ES-I3 (cell line): ENCODE measurements at regions not wholly inside any gene's neighbourhood (a gene's known extent, or its start where the extent isn't known, plus 50 kb on each side); places are given as distances from the start of the nearest gene placed in this dataset.

Source experiments
- H3K36me3 ChIP-seq: 2 replicates; pipeline ENCODE4 v1.6.1; 2013; ENCODE audit warnings: mild to moderate bottlenecking, low read length, control low read depth, moderate library complexity; ENCODE audit not compliant: insufficient read depth
- H3K4me1 ChIP-seq: 2 replicates; pipeline ENCODE4 v1.6.1; 2013; ENCODE audit warnings: mild to moderate bottlenecking, control low read depth, low read length; ENCODE audit not compliant: insufficient read depth
- H3K9ac ChIP-seq: 2 replicates; pipeline ENCODE4 v1.6.1; 2013; ENCODE audit warnings: low read depth, mild to moderate bottlenecking, low read length, moderate library complexity
- H3K9me3 ChIP-seq: 2 replicates; pipeline ENCODE4 v1.6.1; 2013; ENCODE audit warnings: mild to moderate bottlenecking, low read length, moderate library complexity; ENCODE audit not compliant: control insufficient read depth, insufficient read depth

DNA sequence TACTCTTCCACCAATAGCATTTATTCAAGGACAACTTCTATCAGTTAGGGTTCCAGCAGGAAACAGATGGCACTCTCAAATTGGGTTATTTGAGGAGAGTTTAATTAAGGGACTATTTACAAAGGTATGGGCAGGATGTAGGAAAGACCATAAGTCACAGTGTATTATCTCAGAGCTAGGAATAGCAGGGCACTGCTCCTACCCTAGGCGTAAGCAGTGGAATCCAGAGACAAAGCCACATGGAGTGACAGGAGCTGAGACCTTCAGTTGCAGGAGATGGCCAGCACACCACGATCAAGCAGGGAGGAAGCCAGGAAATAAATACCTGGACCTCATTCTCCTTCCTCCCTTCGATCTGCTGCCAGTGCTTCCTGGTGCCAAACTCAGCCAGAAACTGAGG is 274.9 kb upstream of the SLC30A5 start:
- H3K9ac ChIP-seq, result no peak overlapping the region
- H3K4me1 ChIP-seq, result peaks cover 19% of the 10 kb centered on the region
- no peaks in the 10 kb centered on the region for H3K36me3 ChIP-seq
- no peaks in the 10 kb centered on the region for H3K9me3 ChIP-seq

DNA sequence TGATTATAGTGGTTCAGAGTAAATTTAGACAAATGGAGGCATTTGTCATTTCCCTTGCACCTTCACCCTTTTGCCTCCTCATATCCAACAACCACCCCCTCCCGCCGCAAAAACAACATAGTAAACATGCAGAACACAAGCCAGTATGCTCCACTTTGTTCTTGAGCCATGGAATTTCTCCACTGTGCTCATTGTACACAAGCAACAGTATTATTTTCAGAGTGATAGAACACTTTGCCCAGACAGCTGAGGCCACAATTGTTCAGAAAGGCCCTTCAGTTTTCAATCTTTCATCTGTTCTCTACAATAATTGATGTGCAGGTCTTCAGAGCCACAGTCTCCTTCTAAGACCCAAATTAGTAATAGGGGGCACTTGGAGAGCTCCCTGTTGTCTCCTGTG is 272.8 kb upstream of the SLC30A5 start:
- peaks cover 17% of the 10 kb centered on the region for H3K4me1 ChIP-seq
- no peaks in the 10 kb centered on the region for H3K36me3 ChIP-seq
- no peak overlapping the region for H3K9ac ChIP-seq
- H3K9me3 ChIP-seq, result no peaks in the 10 kb centered on the region

DNA sequence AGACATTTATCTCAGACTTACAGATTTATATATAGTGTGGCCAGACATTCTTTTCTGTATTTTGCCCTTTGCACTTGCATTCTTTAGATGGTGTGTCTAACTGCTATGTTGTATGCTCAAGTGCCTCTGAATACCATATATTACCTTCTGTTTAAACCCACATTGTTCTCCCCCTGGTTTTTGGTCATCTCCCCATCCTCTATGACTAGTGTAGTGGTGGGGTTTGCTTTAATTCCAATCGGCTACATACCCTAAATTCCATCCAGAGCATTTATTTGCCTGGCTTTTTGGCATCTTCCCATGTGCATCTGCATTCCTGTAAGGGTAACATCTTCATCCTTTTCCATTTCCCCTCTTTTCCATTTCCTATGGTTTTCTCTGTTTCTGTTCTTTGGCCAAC is 271.0 kb upstream of the SLC30A5 start:
- Histone ChIP-seq H3K36me3 (no peaks in the 10 kb centered on the region), H3K4me1 (peaks cover 8% of the 10 kb centered on the region), H3K9me3 (no peaks in the 10 kb centered on the region), H3K9ac (no peak overlapping the region)

DNA sequence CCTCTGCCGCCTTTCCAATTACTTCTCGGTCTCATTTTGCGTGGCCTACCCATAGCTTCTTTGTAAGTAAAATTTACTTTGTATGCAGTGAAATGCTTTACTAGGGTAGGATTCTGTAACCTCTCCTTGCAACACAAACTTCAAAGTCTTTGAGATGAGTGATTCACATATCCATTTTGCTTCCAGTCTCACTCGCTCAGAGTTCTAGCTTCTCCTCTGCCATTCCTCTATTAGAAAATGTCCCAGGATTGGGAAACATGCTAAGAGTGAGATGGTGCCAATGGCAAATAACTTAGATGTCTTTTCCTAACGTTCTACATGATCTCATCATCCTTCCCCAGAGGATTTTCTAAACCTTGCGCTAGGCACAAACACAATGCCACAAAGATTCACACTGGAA is 270.5 kb upstream of the SLC30A5 start:
- Histone ChIP-seq H3K9me3 (no peaks in the 10 kb centered on the region), H3K4me1 (0 out of 2 replicates have a peak, but pooled peaks cover 4% of the 10 kb centered on the region), H3K36me3 (no peaks in the 10 kb centered on the region)

DNA sequence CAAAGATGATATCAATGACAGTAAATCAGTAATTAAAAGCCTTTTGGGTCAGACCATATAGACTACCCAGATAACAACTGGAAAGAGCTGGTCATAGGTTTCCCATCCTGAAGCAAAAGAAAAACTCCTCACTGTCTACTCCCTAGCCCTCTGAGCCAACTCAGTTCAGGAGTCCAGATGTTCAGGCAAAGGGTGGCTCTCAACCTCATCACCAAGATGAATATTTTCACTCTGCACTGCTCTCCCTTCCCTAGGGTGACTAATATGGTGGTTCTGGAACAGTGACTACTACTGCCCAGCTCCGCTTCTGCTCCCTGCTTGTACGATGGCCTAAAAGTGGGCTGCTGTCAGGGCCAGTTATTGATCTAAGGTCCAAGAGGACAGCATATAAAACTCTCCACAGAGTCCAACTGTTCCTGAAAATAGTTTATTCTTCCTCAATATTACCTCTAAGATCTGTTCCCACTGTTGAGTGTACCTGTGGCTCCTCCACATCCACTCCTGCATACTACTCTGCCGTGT is 263.4 kb upstream of the SLC30A5 start:
- Histone ChIP-seq H3K9ac (no peak overlapping the region), H3K4me1 (peaks cover 10% of the 10 kb centered on the region; the same call in 1 of the 2 replicates), H3K36me3 (no peaks in the 10 kb centered on the region), H3K9me3 (no peaks in the 10 kb centered on the region)

More for the DNA sequence above, 270.5 kb upstream of the SLC30A5 start:
- H3K9ac ChIP-seq, result no peak overlapping the region

DNA sequence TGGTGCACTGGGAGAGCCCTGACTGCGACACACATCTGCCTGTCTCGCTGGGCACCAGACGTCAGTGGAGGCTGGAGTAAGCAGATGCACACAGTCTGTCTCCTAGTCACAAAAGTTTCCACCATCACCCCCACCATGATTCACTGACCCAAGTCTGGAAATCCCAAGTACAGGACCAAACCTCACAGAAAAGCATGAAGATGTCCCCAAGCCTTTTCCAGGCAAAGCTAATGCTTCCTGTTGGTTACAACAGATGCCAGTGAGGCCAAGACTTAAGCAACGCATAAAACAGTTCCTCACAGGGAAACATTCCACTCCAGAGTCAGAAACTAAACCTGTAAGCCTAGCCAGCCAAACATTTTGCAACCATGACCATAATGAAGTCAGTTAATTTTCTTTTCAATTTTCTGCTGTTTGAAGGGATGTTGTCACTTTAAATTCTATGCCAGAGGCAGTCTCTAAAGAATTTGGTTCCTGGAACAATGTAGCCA is 259.3 kb upstream of the SLC30A5 start:
- no peaks in the 10 kb centered on the region for H3K9me3 ChIP-seq
- H3K36me3 ChIP-seq, result no peaks in the 10 kb centered on the region
- H3K4me1 ChIP-seq, result peaks cover 12% of the 10 kb centered on the region
- no peak overlapping the region for H3K9ac ChIP-seq

DNA sequence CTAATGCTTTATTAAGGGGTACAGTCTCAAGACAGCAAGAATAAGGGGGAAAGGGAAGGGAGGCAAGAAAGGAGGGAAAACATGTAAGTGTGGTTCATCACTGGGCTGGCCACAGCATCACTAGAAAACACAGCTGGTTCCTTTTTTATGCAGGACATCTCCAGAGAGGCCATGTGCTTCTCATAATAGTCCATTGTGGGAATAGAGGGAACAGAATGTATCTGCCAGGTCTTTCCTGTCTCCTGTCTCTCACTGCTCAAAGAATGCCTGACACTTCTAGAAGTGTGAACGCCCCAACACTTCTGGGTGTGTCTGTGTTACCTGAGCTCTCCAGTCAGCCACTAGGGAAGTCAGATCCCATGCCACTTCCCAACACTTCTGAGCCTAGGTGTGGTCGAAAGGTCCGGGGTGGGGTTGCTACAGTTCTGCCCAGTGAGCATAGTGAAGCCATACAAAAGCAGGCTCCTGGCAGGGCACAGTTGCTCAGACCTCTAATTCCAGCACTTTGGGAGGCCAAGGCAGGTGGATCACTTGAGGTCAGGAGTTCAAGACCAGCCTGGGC is 255.6 kb upstream of the SLC30A5 start:
- no peaks in the 10 kb centered on the region for H3K36me3 ChIP-seq
- peaks cover 12% of the 10 kb centered on the region for H3K4me1 ChIP-seq
- H3K9me3 ChIP-seq, result no peaks in the 10 kb centered on the region; the same call in 1 of the 2 replicates
- H3K9ac ChIP-seq, result no peak overlapping the region

DNA sequence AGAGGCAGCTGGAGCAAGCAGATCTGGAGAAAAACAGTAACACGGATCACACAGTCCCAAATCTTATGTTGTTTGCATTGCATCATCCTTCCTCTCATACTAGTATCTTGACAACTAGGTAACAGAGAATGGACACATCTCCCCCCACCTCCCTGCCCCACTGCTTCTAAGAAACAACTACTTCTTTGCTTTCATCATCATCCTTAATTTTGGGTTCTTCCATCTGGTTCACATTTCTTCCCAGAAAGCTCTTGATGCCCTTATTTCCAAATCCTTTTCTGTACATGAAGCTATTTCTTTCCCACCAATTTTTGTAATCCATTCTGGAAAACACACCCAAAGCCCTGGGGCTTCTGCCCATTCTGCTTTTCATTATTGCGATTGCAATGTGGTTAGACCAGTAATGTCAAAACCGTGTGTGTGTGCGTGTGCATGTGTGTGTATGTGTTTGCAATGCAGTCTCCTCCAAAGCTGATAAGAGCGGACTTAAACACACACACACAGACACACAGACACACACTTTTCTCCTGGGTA is 254.7 kb upstream of the SLC30A5 start:
- no peak overlapping the region for H3K9ac ChIP-seq
- H3K4me1 ChIP-seq, result peaks cover 13% of the 10 kb centered on the region
- H3K9me3 ChIP-seq, result no peaks in the 10 kb centered on the region; the same call in 1 of the 2 replicates
- no peaks in the 10 kb centered on the region for H3K36me3 ChIP-seq

DNA sequence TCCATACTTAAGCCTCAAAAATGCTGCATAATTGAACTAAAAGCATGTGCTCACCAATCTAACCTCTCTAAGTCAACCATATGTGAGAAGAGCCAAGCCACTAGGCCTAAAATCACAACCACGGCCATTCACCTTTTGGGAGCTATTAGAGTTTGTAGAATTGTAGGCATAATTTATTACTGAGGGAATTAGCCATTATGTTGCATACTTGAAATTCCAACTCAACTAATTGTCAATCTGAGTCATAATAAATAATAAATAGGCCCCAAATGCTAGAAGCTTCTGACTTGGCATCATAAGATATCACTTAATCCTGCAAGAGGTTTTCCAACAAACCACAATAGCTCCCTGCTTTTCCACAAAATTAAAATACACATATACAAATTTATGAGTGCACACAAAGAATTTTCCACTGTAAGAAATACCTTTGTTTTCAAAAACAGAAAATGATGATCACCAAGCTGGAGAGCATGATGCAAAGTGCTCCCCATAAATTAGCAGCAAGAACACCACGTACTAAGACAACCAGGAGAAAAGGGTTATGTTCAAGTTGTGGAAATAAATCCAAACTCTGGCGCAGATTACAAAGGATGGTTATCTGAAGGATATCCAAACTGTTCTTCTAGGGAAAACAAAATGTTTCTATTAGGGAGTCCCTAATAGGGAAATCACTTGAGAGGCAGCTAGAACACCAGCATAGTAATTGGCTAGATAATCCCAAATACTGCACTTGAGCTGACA is 250.0 kb upstream of the SLC30A5 start:
- H3K9me3 ChIP-seq, result no peaks in the 10 kb centered on the region; the same call in 1 of the 2 replicates
- no peak overlapping the region for H3K9ac ChIP-seq
- peaks cover 5% of the 10 kb centered on the region; the same call in 1 of the 2 replicates for H3K4me1 ChIP-seq
- H3K36me3 ChIP-seq, result no peaks in the 10 kb centered on the region

DNA sequence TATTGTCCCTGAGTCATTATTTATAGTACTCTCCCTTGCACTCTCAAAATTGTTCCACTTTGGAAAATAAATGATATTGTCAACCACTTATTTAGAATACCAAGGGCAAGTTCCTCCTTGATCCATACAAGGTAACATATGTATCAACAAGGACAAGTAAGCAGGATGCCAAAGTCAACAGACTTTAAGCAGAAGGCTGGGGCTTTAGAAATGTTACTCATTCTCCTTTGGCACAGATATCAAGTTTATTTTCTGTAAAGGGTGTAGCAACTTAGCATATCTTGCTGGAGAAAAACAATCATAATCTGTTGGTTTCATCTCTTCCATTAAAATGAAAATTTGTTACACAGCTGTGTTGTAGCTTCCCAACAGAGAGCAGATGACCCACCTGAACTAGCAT is 248.7 kb upstream of the SLC30A5 start:
- Histone ChIP-seq H3K4me1 (peaks cover 5% of the 10 kb centered on the region), H3K36me3 (no peaks in the 10 kb centered on the region), H3K9me3 (no peaks in the 10 kb centered on the region; the same call in 1 of the 2 replicates), H3K9ac (no peak overlapping the region)

DNA sequence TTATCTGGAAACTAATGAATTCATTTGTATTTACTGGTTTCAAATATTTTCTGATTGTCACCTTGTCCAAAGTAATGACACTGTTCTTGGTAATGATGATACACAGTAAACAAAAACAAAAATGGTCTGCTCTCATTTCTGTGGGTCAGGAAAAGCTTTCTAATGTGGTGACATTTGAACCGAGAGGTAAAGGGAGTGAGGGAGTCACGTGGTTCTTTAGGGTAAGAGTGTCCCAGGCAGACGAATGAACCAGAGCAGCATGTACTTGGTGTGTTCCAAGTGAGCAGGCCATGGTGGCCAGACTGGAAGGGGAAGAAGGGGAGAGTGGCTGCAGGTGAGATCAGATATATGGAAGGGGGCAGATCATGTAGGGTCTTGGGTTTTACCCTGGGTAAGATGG is 247.0 kb upstream of the SLC30A5 start:
- Histone ChIP-seq H3K9me3 (no peaks in the 10 kb centered on the region; the same call in 1 of the 2 replicates), H3K9ac (no peak overlapping the region), H3K36me3 (no peaks in the 10 kb centered on the region), H3K4me1 (peaks cover 5% of the 10 kb centered on the region)

DNA sequence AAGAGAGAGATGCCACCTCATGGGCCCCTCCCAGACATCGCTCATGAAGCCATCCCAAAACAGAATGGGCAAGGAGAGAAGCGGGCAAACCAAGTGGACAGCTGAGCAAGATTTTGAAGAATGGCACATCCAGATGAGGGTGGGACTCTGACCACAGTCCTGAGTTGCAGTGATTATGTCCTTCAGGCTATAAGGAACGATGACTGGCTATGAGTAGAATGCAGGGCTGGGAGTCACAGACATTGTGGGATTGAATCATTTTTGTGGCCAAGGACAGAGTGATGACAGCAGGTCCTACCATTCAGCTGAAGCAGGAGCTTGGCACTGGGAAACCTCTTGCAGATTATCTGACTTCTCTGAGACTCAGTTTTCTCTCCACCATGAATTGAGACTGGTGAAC is 245.7 kb upstream of the SLC30A5 start:
- Histone ChIP-seq H3K9me3 (no peaks in the 10 kb centered on the region), H3K9ac (no peak overlapping the region), H3K4me1 (peaks cover 5% of the 10 kb centered on the region), H3K36me3 (no peaks in the 10 kb centered on the region)

DNA sequence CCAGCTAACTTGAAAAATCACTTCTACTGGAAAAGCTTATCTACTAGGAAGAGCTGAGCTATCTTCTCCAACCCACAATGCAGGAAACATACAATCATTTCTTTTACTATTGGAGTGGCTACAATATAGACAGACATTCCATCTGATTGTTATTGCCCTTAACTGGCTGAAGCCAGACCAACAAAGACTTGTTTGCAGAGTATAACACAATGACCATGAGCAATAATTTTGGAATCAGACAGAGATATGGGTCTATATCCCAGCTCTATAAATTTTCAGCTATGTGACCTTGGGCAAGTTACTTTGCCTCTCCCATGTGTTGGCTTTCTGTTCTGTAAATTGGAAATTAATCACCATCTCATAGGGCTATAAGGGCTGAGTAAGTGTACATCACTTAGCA is 244.7 kb upstream of the SLC30A5 start:
- Histone ChIP-seq H3K9me3 (no peaks in the 10 kb centered on the region), H3K4me1 (peaks cover 5% of the 10 kb centered on the region), H3K9ac (no peak overlapping the region), H3K36me3 (no peaks in the 10 kb centered on the region)

DNA sequence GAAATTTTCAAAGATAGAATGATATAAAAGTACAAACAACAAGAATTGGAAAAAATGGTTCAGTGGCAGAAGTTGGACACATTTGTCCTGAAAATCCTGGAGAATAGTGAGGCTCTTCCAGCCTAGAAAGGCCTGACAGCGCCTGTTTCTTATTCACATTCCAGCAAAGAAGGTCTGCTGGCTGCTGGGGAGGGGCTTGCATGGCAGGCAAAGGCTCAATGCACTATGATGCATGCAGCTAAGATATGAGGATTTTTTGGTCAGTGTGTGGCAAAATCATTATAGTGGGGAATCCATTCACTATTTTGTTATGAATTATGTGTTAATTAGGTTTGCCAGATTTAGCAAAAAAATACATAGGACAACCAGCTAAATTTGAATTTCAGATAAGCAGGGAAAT is 243.9 kb upstream of the SLC30A5 start:
- no peaks in the 10 kb centered on the region for H3K36me3 ChIP-seq
- no peak overlapping the region for H3K9ac ChIP-seq
- H3K9me3 ChIP-seq, result no peaks in the 10 kb centered on the region
- H3K4me1 ChIP-seq, result no peaks in the 10 kb centered on the region; the same call in 1 of the 2 replicates

DNA sequence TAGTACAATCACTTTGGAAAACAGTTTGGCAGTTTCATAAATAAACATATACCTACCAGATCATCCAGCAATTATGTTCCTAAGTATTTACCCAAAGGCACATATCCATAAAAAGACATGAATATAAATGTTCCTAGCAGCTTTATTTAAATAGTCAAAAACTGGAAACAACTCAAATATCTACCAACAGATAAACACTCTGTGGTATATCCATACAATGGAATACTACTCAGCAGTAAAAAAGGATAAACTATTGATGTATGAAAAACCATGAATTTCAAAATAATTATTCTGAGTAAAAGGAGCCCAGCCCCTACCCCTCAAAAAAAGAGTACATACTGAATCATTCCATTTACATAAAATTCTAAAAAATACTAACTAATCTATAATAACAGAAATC is 232.7 kb upstream of the SLC30A5 start:
- Histone ChIP-seq H3K36me3 (no peaks in the 10 kb centered on the region), H3K9ac (no peak overlapping the region), H3K9me3 (peaks cover 2% of the 10 kb centered on the region; the same call in 1 of the 2 replicates), H3K4me1 (no peaks in the 10 kb centered on the region)
